Activated effector memory CD4-positive, alpha-beta T cell treated with Interleukin-2 at 50 U/mL for 16 hours (primary cell): ENCODE measurements at regions not wholly inside any gene's neighbourhood (a gene's known extent, or its start where the extent isn't known, plus 50 kb on each side); places are given as distances from the start of the nearest gene placed in this dataset.

Source experiments
- DNase-seq: peaks from one replicate; pipeline ENCODE4 v3.0.0-alpha.2; 2020

GRCh38 chr2:217070043-217070430, 210.2 kb upstream of the TNP1 start:
- no peak for DNase-seq

GRCh38 chr2:217069263-217070042, 209.6 kb upstream of the TNP1 start:
- no peak for DNase-seq

DNA sequence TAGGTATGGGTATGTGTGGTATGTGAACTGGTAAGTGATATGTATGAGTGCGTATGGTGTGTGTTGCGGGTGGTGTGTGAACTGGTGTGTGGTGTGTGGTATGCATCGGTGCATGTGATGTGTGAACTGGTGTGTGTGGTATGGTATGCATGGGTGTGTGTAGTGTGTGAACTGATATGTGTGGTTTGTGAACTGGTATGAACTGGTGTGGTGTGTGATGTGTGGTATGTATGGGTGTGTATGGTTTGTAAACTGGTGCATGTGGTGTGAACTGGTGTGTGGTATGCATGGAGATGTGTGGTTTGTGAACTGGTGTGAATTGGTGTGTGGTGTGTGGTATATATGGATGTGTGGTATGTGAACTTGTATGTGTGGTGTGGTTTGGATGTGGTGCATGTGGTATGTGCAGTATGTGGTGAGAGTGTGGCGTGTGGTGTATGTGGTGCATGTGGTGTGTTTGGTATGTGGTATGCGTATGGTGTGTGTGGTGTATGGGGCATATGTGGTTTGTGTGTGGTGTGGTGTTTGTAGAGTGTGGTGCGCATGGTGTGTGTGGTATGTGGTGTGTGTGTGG, 208.9 kb upstream of the TNP1 start:
- no peak for DNase-seq

- no peak for DNase-seq
Observed at GRCh38 chr2:217067787-217068186, 207.9 kb upstream of the TNP1 start.

- no peak for DNase-seq
Observed at GRCh38 chr2:217066510-217067270, 206.8 kb upstream of the TNP1 start.

DNA sequence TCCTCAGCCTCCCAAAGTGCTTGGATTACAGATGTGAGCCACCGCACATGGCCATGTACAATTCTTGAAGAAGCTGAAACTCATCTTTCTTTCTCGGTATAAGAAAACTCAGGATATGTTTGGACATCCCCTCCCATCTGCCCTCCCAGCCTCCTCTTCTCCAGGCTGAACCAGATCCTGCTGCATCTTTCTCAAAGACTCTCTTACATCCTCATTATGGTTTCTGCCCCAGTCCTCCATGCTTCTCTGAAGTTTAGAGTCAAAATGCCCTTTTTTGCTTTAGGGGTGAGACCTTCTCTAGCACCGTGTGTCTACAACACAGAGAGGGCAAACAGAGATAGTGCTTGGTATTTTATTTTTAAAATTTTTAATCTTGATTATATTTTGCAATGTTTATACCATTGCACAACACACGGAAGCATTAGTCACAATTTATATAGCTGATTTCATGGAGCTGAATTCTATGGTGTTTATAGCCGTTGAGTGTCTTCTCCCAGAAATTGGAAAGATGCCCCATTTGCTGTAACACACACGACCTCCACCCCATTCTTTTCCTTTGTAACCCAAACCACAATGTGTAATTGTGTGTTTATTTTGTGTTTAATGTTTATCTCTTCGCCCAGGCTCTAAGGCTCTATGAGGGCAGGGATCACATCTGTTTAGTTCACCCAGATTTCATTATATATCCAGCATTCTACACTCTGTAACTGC, 206.0 kb upstream of the TNP1 start:
- DNase-seq, result no peak

DNA sequence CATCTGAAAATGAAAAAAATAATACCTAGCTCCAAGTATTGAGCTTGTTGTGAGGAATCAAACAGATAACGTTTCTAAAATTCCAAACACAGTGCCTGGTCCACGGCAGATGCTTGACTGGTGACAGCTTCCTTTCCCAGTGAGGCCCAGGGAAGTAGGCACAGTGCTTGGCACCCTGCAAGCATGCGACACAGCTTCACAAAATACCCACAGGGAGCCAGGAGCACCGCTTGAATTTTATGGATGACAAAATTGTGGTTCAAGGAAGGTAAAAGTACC, 205.1 kb upstream of the TNP1 start:
- no peak for DNase-seq

DNA sequence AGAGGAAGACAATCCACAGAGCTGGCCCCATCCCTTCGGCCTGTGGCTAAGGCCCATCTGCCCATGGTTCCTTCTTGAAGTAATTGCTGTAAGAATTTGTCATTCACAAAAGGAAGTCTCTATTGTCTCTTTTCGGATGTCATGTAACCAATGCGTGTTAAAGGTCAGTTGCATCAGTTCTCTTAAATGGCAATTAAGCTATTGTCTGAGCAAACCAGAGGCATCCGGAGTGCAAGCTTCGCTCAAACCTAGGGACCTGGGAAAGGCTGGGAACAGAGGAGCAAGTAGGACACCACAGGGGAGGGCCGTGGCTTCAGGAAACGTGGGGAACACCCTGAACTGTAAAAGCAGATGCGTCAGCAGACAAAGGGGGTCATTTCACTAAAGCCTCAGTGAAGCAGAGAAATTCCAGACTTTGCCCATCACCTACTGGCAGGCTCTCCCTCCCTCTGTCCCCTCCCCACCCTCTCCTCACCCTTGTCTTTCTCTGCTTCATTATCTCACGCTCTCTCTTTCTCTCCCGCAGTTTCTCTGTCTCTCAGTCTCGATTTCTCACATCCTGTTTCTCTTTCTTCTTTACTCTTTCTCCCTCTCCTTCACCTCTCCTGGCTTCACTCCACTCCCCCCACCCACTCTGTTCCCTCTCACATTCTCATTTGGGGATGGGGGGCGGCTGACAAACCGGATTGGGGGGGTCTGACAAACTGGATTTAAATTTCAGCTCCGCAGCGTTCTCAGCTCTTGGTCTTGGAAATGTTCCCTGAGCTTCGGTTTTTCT, 204.6 kb upstream of the TNP1 start:
- no peak for DNase-seq

DNA sequence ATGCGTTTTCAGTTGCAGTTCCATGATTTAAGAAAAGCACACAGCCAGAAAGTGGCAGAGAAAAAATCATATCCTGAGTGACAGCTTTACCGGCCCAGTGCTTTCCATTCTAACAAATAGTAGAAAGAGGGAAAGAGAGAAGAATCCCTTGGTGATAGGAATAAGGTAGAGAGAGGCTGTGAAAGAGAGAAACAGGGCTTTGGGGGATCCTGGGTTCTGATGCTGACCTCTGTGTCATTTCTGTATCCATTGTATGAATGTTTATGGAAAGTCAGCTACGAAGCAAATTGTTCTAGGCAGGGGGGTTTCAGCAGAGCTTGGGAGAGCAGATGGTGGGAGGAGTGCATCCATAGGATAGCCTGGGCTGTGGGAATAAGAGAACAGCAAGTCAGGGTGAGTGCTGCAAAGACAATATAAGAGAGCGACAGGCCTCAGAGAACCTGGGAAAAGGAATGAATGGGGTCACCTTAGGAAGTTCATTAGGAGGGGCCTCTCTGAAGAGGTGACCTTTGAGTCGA, 203.4 kb upstream of the TNP1 start:
- no peak for DNase-seq

DNA sequence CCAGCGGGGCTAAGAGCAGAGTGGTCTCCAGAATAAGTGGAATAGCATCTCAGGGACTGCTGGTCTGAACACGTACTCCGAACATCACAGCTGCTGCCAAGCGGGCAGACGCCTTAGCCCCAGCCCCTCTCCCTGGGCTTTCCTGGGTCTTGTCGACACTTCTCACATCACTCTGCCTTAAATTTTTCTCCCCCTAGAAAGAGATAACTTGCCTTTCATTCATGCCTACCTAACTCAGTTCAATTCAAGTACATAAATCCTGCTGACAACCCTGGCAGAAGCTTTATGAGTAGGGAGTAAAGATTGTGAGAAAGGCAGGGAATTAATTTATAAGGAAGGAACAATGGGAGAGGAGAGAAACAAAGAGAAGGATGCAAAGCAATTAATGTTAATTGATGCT, 202.9 kb upstream of the TNP1 start:
- DNase-seq, result no peak

- no peak for DNase-seq
Observed at GRCh38 chr2:217061916-217062505, 202.1 kb upstream of the TNP1 start.

- no peak for DNase-seq
Observed at GRCh38 chr2:217060951-217061547, 201.2 kb upstream of the TNP1 start.

- DNase-seq, result no peak
Observed at GRCh38 chr2:217060516-217060915, 200.7 kb upstream of the TNP1 start.

- DNase-seq, result no peak
Observed at GRCh38 chr2:217058791-217059755, 199.2 kb upstream of the TNP1 start.

- no peak for DNase-seq
Observed at GRCh38 chr2:217057773-217058172, 197.9 kb upstream of the TNP1 start.

GRCh38 chr2:217055624-217056023, 195.8 kb upstream of the TNP1 start:
- no peak for DNase-seq

DNA sequence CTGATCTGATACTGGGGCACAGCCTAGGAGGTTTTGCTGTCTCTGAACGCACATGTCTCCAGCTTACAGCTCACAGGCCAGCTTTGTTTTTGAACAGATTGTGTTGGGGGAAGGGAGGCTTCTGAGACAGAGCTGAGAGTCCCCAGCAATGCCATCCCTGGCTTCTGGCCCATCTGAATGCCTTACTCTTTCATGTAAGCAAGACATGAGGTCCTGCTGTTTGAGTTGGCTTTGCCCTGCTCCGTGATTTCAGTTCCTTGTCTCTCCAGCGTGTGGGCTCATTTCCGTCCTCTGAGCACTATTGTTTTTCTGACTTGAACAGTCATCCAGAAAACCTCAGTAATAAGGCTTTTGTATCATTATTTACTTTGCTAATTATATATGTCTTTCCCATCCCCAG, 194.9 kb upstream of the TNP1 start:
- no peak for DNase-seq

DNA sequence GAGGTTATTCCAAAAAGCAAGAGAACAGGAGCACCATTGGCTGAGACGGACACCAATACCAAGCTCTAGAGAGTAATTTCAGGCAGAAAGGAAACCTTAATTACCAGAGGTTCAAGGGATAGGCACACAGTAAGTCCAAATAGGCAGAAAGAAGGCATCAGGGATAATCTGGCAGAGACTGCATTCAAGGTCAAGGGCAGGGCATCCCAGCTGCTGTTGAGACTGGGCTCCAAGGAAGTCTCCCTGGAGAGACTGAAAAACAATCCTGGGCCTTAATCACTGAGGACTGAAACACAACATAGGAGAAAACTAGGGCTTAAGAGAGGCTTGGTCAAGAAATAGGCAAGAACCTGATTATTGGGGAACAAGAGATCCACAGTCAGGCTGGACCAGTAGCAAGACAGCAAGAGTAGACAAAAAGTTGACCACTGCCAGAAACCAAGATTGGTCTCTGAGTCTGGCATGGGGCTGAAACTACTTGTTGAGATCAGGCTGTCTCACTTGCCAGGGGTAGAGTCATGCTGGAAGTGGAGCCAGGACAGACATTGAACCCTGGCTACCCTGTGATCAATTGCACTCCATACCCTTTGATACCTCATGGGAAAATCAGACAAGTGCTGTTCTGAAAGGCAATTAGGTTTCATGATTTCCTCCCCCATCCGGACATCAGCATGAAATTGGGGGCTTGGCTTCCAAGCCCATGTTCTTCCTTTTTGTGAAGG, 193.2 kb upstream of the TNP1 start:
- no peak for DNase-seq

DNA sequence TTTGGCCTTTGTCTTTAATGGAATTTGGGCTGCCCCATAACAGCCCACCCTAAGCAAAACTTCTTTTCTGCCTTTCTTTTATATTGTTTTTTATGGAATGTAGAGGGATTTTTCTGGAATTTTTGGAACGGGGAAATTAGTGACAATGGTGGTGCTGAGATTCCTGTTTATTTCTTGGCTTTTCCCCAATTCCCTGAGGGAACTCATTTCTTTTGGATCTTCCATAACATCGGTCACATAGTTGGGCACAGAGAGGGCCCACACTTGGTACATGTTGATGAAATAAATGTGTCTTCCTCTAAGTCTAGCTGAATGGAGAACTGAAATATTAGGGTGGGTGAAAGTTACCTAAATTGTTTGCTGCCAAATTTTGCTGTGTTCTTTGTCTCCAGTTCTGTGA, 191.6 kb upstream of the TNP1 start:
- no peak for DNase-seq

- DNase-seq, result no peak
Observed at GRCh38 chr2:217049956-217050355, 190.1 kb upstream of the TNP1 start.
